HG03159 (cell line): ENCODE measurements at regions not wholly inside any gene's neighbourhood (a gene's known extent, or its start where the extent isn't known, plus 50 kb on each side); places are given as distances from the start of the nearest gene placed in this dataset.

Source experiments
- ATAC-seq: cut with Tn5 transposase; IDR thresholded peaks from one replicate; pipeline ENCODE4 v1.9.1; 2021; ENCODE audit warnings: mild to moderate bottlenecking, moderate library complexity; ENCODE audit not compliant: unreplicated experiment

- ATAC-seq: no peak
Measured at GRCh38 chr1:116230712-116231111, 119.5 kb downstream of the MAB21L3 start.

- ATAC-seq: no peak
Measured at GRCh38 chr1:116231752-116232151, 120.6 kb downstream of the MAB21L3 start.

GRCh38 chr1:116232989-116233514, 121.9 kb downstream of the MAB21L3 start:
- ATAC-seq: no peak

- ATAC-seq: no peak
Measured at GRCh38 chr1:116234429-116234828, 123.2 kb downstream of the MAB21L3 start.

GRCh38 chr1:116239916-116240315, 128.7 kb downstream of the MAB21L3 start:
- no peak for ATAC-seq

GRCh38 chr1:116242741-116243140, 130.3 kb upstream of the ATP1A1 start:
- no peak for ATAC-seq

- no peak for ATAC-seq
Measured at GRCh38 chr1:116243333-116244054, 129.6 kb upstream of the ATP1A1 start.

GRCh38 chr1:116246174-116246573, 126.9 kb upstream of the ATP1A1 start:
- ATAC-seq: no peak

- no peak for ATAC-seq
Measured at GRCh38 chr1:116252271-116252670, 120.8 kb upstream of the ATP1A1 start.

- no peak for ATAC-seq
Measured at GRCh38 chr1:116252785-116253184, 120.3 kb upstream of the ATP1A1 start.

- ATAC-seq: no peak
Measured at GRCh38 chr1:116253566-116254382, 119.3 kb upstream of the ATP1A1 start.

GRCh38 chr1:116254776-116255175, 118.3 kb upstream of the ATP1A1 start:
- no peak for ATAC-seq

GRCh38 chr1:116255486-116256285, 117.4 kb upstream of the ATP1A1 start:
- ATAC-seq: no peak

GRCh38 chr1:116256286-116256649, 116.8 kb upstream of the ATP1A1 start:
- ATAC-seq: no peak

- ATAC-seq: no peak
Measured at GRCh38 chr1:116256875-116257274, 116.2 kb upstream of the ATP1A1 start.

- ATAC-seq: no peak
Measured at GRCh38 chr1:116257341-116257767, 115.7 kb upstream of the ATP1A1 start.

- ATAC-seq: no peak
Measured at GRCh38 chr1:116257836-116258235, 115.2 kb upstream of the ATP1A1 start.

GRCh38 chr1:116258668-116259419, 114.2 kb upstream of the ATP1A1 start:
- no peak for ATAC-seq

- ATAC-seq: no peak
Measured at GRCh38 chr1:116259663-116260062, 113.4 kb upstream of the ATP1A1 start.

- ATAC-seq: no peak
Measured at GRCh38 chr1:116260115-116260514, 112.9 kb upstream of the ATP1A1 start.
